Sigmoid colon (tissue), 4 donors: ENCODE measurements at regions not wholly inside any gene's neighbourhood (a gene's known extent, or its start where the extent isn't known, plus 50 kb on each side); places are given as distances from the start of the nearest gene placed in this dataset.

Source experiments
- CTCF ChIP-seq, 4 experiments: fragments of 450-650 bp in 3 of 4; fragments of 200-600 bp in 1 of 4; IDR thresholded peaks; one replicate each; pipeline ENCODE4 v1.5.1; 2016 to 2019; ENCODE audit warnings: antibody characterized with exemption in 4 of 4, mild to moderate bottlenecking in 3 of 4, moderate library complexity in 2 of 4
- EP300 ChIP-seq, 4 donors: sonication (generic); formaldehyde crosslinking; IDR thresholded peaks; one replicate each; pipeline ENCODE4 v1.6.1; 2017; ENCODE audit warnings: antibody characterized with exemption in 4 of 4
- POLR2A ChIP-seq, 2 donors: fragments of 450-650 bp; IDR thresholded peaks; one replicate each; pipeline ENCODE4 v1.6.1; 2016; ENCODE audit warnings: antibody characterized with exemption in 2 of 2, mild to moderate bottlenecking in 2 of 2, moderate library complexity in 2 of 2
- POLR2AphosphoS5 ChIP-seq, 4 donors: sonication (generic); formaldehyde crosslinking; IDR thresholded peaks; one replicate each; pipeline ENCODE4 v1.6.1; 2017; ENCODE audit warnings: antibody characterized with exemption in 4 of 4

- TF ChIP-seq CTCF (IDR thresholded peaks at IDR 0.05), result no peak
- TF ChIP-seq POLR2AphosphoS5 (IDR thresholded peaks at IDR 0.05), result no peak
- no peak for TF ChIP-seq POLR2A (IDR thresholded peaks at IDR 0.05)
- no peak for TF ChIP-seq EP300 (IDR thresholded peaks at IDR 0.05)
Measured at GRCh38 chr12:127175361-127175760, 1091.6 kb upstream of the TMEM132C start.
